HCT116 (cell line): ENCODE measurements at regions not wholly inside any gene's neighbourhood (a gene's known extent, or its start where the extent isn't known, plus 50 kb on each side); places are given as distances from the start of the nearest gene placed in this dataset.

Experiments used
- ATAC-seq: fragments of 200-7000 bp; cut with Tn5 transposase; 2 replicates; pipeline ENCODE4 v1.9.1; 2020; ENCODE audit warnings: mild to moderate bottlenecking, moderate library complexity
- BruUV-seq: library from RNA; stranded (reverse); fragments of 400-500 nt; replicated peaks from 2 replicates; lab custom pipeline; 2021; lab: Mats Ljungman, UMichigan
- CTCF ChIA-PET: fragments of 300-600 bp; sonication (Branson Sonifier 250); formaldehyde crosslinking; loops from one replicate; lab custom pipeline; 2021; ENCODE audit warnings: antibody characterized with exemption; lab: Charles Lee
- POLR2A ChIA-PET: fragments of 300-600, 350-600 bp; sonication (Branson Sonifier 250); formaldehyde crosslinking; loops from one replicate; lab custom pipeline; 2021; ENCODE audit warnings: antibody characterized with exemption; lab: Charles Lee
- RAD21 ChIA-PET, 2 experiments: fragments of 300-600 bp; sonication (Branson Sonifier 250); formaldehyde crosslinking; loops; one replicate each; lab custom pipeline; 2023; ENCODE audit warnings: low total read pairs in 2 of 2; ENCODE audit not compliant: uncharacterized antibody in 2 of 2, unreplicated experiment in 2 of 2, low non-redundant PET in 1 of 2; lab: Charles Lee
- DNase-seq: peaks from one replicate; pipeline ENCODE4 v3.0.0-alpha.2; 2010; ENCODE audit warnings: low read depth, low spot score
- H2AFZ ChIP-seq: fragments of 200-600 bp; shearing (Covaris generic), sonication (generic); 2 replicates; pipeline ENCODE4 v1.6.1; 2017; ENCODE audit warnings: low read depth, mixed run types, mixed read lengths, antibody characterized with exemption, low read length; ENCODE audit not compliant: poor library complexity, severe bottlenecking
- H3K27ac ChIP-seq: 2 replicates; pipeline ENCODE4 v1.5.1; 2012; ENCODE audit warnings: low read depth, low read length
- H3K27me3 ChIP-seq: fragments of 200-600 bp; sonication (generic); 2 replicates; pipeline ENCODE4 v1.6.1; 2016; ENCODE audit warnings: mixed run types, low read length, mixed read lengths; ENCODE audit not compliant: insufficient read depth
- H3K36me3 ChIP-seq, 2 experiments: fragments of 200-500 bp in 1 of 2; fragments of 200-600 bp in 1 of 2; sonication (Bioruptor generic) in 1 of 2; sonication (generic) in 1 of 2; 2 replicates each; pipeline versions ENCODE4 v1.5.1 to v1.6.1; 2014 to 2016; ENCODE audit warnings: low read length in 2 of 2, inconsistent platforms in 1 of 2, mixed read lengths in 1 of 2, mixed run types in 1 of 2; ENCODE audit not compliant: insufficient read depth in 2 of 2, control insufficient read depth in 1 of 2
- H3K4me1 ChIP-seq, 2 experiments: fragments of 200-600 bp in 1 of 2; sonication (generic) in 1 of 2; 2 replicates each; pipeline versions ENCODE4 v1.5.1 to v1.6.1; 2012 to 2017; ENCODE audit warnings: low read length in 2 of 2, inconsistent platforms in 1 of 2, mild to moderate bottlenecking in 1 of 2, mixed read lengths in 1 of 2, mixed run types in 1 of 2, moderate library complexity in 1 of 2; ENCODE audit not compliant: insufficient read depth in 2 of 2, control insufficient read depth in 1 of 2
- H3K4me2 ChIP-seq: fragments of 200-600 bp; sonication (generic); 2 replicates; pipeline ENCODE4 v1.6.1; 2017; ENCODE audit warnings: mixed run types, low read length, mixed read lengths
- H3K4me3 ChIP-seq, 2 experiments: fragments of 200-600 bp in 1 of 2; sonication (generic) in 1 of 2; replicated peaks in 1 of 2; 2 replicates each; pipeline ENCODE4 v1.5.1; 2011 to 2016; ENCODE audit warnings: low read length in 2 of 2, control low read depth in 1 of 2, low read depth in 1 of 2, mild to moderate bottlenecking in 1 of 2, mixed read lengths in 1 of 2, mixed run types in 1 of 2
- H3K79me2 ChIP-seq: fragments of 200-600 bp; sonication (generic); 2 replicates; pipeline ENCODE4 v1.6.1; 2017; ENCODE audit warnings: mild to moderate bottlenecking, mixed run types, low read length, moderate library complexity, mixed read lengths; ENCODE audit not compliant: insufficient read depth
- H3K9ac ChIP-seq: fragments of 200-600 bp; sonication (generic); 2 replicates; pipeline ENCODE4 v1.6.1; 2016; ENCODE audit warnings: low read length, mixed read lengths
- H3K9me2 ChIP-seq: fragments of 200-600 bp; sonication (generic), shearing (Covaris generic); 2 replicates; pipeline ENCODE4 v1.6.1; 2017; ENCODE audit warnings: mixed run types, mild to moderate bottlenecking, moderate library complexity; ENCODE audit not compliant: insufficient read depth
- H3K9me3 ChIP-seq, 2 experiments: fragments of 200-500 bp in 1 of 2; fragments of 200-600 bp in 1 of 2; sonication (Bioruptor generic) in 1 of 2; sonication (generic) in 1 of 2; 2 replicates each; pipeline ENCODE4 v1.6.1; 2014 to 2017; ENCODE audit warnings: low read length in 2 of 2, mixed read lengths in 2 of 2, inconsistent platforms in 1 of 2, low read depth in 1 of 2, mild to moderate bottlenecking in 1 of 2, mixed run types in 1 of 2, moderate library complexity in 1 of 2; ENCODE audit not compliant: control insufficient read depth in 1 of 2, insufficient read depth in 1 of 2
- H4K20me1 ChIP-seq: fragments of 200-600 bp; sonication (generic), shearing (Covaris generic); 2 replicates; pipeline ENCODE4 v1.6.1; 2017; ENCODE audit warnings: mixed run types, mild to moderate bottlenecking, moderate library complexity; ENCODE audit not compliant: insufficient read depth
- CBX3 ChIP-seq: IDR thresholded peaks from 2 replicates; pipeline ENCODE4 v1.6.1; 2012; ENCODE audit warnings: low read depth
- EGR1 ChIP-seq: IDR thresholded peaks from 2 replicates; pipeline ENCODE4 v1.6.1; 2012; ENCODE audit warnings: low read depth
- EZH2 ChIP-seq: fragments of 200-600 bp; sonication (generic); IDR thresholded peaks from 2 replicates; pipeline ENCODE4 v1.6.1; 2017; ENCODE audit warnings: antibody characterized with exemption, mixed run types
- EZH2phosphoT487 ChIP-seq: fragments of 200-600 bp; IDR thresholded peaks from 2 replicates; pipeline ENCODE4 v1.6.1; 2018; ENCODE audit warnings: antibody characterized with exemption, borderline replicate concordance
- FOSL1 ChIP-seq: IDR thresholded peaks from 2 replicates; pipeline ENCODE4 v1.6.1; 2012; ENCODE audit warnings: low read depth
- JUND ChIP-seq: IDR thresholded peaks from 2 replicates; pipeline ENCODE4 v1.6.1; 2012
- MAX ChIP-seq: IDR thresholded peaks from 2 replicates; pipeline ENCODE4 v1.6.1; 2012
- POLR2AphosphoS5 ChIP-seq: IDR thresholded peaks from 2 replicates; pipeline ENCODE4 v1.6.1; 2011; ENCODE audit warnings: mild to moderate bottlenecking, low read depth, low read length, moderate library complexity
- RAD21 ChIP-seq: IDR thresholded peaks from 2 replicates; pipeline ENCODE4 v1.6.1; 2012; ENCODE audit warnings: low read depth, mild to moderate bottlenecking
- REST ChIP-seq: IDR thresholded peaks from 2 replicates; pipeline ENCODE4 v1.6.1; 2012; ENCODE audit warnings: low read depth
- SP1 ChIP-seq: IDR thresholded peaks from 2 replicates; pipeline ENCODE4 v1.6.1; 2012; ENCODE audit warnings: low read depth
- TCF7L2 ChIP-seq: IDR thresholded peaks from 2 replicates; pipeline ENCODE4 v1.7.0; 2011; ENCODE audit warnings: borderline replicate concordance, inconsistent platforms; ENCODE audit not compliant: insufficient read depth, insufficient read length; ENCODE audit errors: extremely low read depth
- YY1 ChIP-seq: IDR thresholded peaks from 2 replicates; pipeline ENCODE4 v1.6.1; 2011; ENCODE audit warnings: low read length, low read depth, moderate library complexity, mild to moderate bottlenecking; ENCODE audit not compliant: insufficient replicate concordance; ENCODE audit errors: extremely low read depth
- ZFX ChIP-seq: fragments of 450-650 bp; IDR thresholded peaks from 2 replicates; pipeline ENCODE4 v1.6.1; 2017
- intact Hi-C: fragments of 100-400 bp; cut with micrococcal nuclease; formaldehyde crosslinking; loops from 2 replicates; pipeline ENCODE4 v1.10.0; 2022
- TF ChIP-seq, protein P1 (sequence below): IDR thresholded peaks from 2 replicates; pipeline ENCODE4 v1.6.1; 2012
- TF ChIP-seq, protein P2 (sequence below): IDR thresholded peaks from 2 replicates; pipeline ENCODE4 v1.6.1; 2011; ENCODE audit warnings: mild to moderate bottlenecking, low read length, moderate library complexity; ENCODE audit not compliant: insufficient replicate concordance; ENCODE audit errors: extremely low read depth

DNA sequence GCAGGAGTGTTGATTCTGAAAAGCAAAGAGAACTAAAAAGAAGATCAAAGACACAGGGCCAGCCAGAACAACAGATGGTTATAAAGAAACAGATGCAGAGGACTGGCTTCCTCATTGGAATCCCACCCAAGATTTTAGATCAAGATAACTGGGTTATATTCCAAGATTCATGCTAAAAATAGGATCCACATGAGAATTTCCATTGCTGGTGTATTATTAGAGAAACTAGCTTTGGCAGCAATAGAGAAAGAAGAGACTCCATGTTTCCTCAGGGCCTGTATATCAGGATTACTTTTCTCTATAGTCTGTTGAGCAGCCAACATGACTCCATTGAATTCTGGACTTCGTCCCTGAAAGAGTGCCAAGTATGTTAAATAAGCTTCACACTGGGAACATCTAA, 367.3 kb downstream of the TUSC1 start:
- Histone ChIP-seq H4K20me1 (no peaks in the 10 kb centered on the region; the same call in 1 of the 2 replicates), H3K4me2 (no peak overlapping the region), H3K9ac (no peak overlapping the region), H3K36me3 (no peaks in the 10 kb centered on the region), H3K79me2 (no peaks in the 10 kb centered on the region), H3K4me1 (no peaks in the 10 kb centered on the region), H3K27ac (no peak overlapping the region), H2AFZ (no peak overlapping the region), H3K9me2 (no peaks in the 10 kb centered on the region), H3K27me3 (no peaks in the 10 kb centered on the region), H3K9me3 (peaks cover 6 to 10% of the 10 kb centered on the region in 2 experiments; a peak in 2 of 4 replicates), H3K4me3 (no peak overlapping the region)
- DNase-seq (no peak), ATAC-seq (no peak)
- CTCF ChIA-PET = no interaction called here
- BruUV-seq = no TSS peak
- TF ChIP-seq RAD21 (no peak), SP1 (no peak), ZFX (no peak), JUND (no peak), FOSL1 (no peak), CBX3 (no peak), EGR1 (no peak), TCF7L2 (no peak), EZH2phosphoT487 (no peak), REST (no peak), YY1 (no peak), MAX (no peak), POLR2AphosphoS5 (no peak), EZH2 (no peak)
- TF ChIP-seq, protein P1, sequence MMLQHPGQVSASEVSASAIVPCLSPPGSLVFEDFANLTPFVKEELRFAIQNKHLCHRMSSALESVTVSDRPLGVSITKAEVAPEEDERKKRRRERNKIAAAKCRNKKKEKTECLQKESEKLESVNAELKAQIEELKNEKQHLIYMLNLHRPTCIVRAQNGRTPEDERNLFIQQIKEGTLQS = no peak
- TF ChIP-seq, protein P2, sequence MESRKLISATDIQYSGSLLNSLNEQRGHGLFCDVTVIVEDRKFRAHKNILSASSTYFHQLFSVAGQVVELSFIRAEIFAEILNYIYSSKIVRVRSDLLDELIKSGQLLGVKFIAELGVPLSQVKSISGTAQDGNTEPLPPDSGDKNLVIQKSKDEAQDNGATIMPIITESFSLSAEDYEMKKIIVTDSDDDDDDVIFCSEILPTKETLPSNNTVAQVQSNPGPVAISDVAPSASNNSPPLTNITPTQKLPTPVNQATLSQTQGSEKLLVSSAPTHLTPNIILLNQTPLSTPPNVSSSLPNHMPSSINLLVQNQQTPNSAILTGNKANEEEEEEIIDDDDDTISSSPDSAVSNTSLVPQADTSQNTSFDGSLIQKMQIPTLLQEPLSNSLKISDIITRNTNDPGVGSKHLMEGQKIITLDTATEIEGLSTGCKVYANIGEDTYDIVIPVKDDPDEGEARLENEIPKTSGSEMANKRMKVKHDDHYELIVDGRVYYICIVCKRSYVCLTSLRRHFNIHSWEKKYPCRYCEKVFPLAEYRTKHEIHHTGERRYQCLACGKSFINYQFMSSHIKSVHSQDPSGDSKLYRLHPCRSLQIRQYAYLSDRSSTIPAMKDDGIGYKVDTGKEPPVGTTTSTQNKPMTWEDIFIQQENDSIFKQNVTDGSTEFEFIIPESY = no peak
- RAD21 ChIA-PET = no interaction called here
- intact Hi-C loops = no loop called here
- POLR2A ChIA-PET = no interaction called here
